GM21576 (cell line): ENCODE measurements at regions not wholly inside any gene's neighbourhood (a gene's known extent, or its start where the extent isn't known, plus 50 kb on each side); places are given as distances from the start of the nearest gene placed in this dataset.

Source experiments
- ATAC-seq: cut with Tn5 transposase; IDR thresholded peaks from one replicate; pipeline ENCODE4 v1.9.1; 2021; ENCODE audit warnings: mild to moderate bottlenecking, moderate library complexity; ENCODE audit not compliant: unreplicated experiment

DNA sequence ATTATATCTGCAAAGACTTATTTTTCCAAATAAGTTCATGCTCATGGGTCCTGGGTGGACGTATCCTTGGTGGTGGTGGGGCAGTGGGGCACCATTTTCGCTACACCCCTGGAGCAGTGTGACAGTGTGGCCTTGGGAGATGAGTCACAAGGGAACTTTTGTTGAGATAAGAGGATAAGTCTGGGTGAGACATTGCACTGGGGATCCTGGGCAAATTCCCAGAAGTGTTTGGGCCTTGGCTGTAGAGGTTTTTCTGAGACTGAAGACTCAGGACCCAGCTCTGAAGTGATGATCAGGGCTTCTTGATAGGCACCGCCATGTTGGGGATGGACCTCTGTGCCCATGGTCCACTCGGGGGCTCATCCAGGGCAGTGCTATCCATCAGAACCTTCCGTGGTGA, 149.4 kb downstream of the MACROH2A1 start:
- no peak for ATAC-seq

GRCh38 chr5:135248801-135249231, 150.2 kb downstream of the MACROH2A1 start:
- ATAC-seq: no peak

DNA sequence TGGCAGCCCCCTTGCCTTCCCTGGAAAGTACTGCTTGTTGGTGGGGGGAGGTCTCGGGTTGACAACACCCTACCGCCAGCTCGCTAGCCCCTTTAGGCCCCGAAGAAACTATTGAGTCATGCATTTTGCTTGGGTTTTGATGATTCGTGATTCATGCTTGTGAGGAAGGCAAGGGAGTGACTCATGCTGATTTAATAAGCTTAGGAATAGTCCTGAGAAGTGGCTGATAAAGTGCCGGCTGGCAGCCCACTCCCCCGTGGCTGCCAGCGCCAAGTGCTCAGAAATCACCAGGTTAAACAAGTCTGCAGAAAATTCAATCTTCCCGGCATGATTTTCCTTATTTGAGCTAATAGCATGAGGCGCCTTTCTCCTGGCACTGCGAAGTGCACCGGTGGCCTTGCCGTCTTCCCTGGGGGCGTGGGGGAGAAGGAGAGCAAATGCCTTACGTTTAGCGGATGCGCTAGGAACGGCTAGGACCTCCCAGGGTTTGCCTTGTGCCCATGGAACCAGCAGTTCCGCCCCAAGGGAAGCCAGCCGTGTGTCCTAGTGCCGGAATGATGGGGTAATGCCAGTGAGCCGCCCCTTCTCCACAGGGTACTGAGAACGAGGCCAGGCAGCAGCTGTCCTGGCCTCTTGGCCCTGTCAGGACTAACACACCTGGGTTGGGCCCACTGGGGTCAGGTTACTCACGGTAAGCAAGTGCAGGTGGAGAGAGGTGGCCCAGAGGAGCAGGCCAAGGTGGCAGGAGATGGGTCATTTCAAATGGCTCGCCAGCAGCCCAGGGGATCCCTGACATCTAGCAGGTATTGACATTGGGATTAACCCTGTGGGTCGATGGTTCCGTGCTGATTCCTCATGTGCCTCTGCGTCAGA, 151.9 kb downstream of the MACROH2A1 start:
- ATAC-seq: no peak

DNA sequence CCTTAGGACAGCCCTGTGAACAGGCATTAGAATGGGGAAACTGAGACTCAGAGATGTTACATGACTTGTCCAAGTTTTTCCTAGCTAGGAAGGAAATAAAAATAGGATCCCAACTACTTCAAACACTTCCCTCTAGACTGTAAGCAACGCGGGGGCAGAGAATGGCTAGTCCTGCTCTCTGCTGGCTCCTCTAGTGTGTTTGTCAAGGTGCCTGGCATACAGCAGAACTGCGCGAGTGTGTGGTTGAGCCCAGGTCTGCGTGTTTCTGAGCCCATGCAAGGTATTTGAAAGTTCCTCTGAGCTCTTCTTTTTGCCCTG, 152.5 kb downstream of the MACROH2A1 start:
- ATAC-seq: no peak

DNA sequence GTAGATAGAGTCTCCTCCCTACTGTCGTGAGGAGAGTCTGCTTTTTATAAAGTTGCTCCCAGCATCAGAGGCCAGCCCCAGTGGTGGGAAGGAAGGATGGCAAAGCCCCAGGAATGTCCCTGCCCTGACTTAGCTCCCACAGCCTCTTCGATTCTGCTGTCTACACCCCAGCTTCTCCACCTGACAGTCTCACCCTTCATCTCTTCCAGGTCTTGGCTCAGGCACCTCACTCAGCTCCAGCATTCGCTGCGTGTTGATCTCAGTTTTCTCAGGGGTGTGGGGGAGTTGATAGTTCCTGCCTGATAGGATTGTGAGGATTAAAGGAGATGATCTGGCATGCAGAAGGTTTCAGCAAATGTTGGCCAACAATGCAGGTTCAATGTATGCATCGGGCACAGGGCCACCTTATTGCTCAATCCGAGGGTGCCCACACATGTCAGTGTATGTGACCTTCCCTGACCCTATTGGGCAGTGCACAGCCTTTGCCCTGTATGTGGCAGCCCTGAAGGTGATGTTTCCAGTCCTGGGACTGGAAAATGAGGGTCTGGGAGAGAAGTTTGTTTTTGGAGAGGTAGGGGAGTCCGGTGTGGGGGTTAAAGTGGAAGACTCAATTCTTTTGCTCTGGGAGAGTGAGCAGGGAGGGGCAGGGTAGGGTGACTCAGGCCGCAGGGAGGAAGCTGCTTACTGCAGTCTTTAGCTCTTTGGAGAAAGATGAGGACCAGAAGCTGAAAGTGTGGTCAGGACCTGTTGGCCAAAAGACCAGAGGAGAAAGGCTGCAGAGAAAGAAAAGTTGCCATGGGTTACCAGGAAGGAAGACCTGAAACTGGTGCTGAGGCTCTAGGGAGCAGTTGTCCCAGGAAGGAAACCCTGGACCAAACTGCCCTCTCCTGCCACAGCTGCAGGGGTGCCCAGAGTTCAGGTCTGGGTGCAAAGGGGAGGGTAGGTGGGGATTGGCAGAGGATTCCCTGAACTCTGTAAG, 153.2 kb downstream of the MACROH2A1 start:
- no peak for ATAC-seq

- no peak for ATAC-seq
Observed at GRCh38 chr5:135244620-135245021, 154.4 kb downstream of the MACROH2A1 start.

DNA sequence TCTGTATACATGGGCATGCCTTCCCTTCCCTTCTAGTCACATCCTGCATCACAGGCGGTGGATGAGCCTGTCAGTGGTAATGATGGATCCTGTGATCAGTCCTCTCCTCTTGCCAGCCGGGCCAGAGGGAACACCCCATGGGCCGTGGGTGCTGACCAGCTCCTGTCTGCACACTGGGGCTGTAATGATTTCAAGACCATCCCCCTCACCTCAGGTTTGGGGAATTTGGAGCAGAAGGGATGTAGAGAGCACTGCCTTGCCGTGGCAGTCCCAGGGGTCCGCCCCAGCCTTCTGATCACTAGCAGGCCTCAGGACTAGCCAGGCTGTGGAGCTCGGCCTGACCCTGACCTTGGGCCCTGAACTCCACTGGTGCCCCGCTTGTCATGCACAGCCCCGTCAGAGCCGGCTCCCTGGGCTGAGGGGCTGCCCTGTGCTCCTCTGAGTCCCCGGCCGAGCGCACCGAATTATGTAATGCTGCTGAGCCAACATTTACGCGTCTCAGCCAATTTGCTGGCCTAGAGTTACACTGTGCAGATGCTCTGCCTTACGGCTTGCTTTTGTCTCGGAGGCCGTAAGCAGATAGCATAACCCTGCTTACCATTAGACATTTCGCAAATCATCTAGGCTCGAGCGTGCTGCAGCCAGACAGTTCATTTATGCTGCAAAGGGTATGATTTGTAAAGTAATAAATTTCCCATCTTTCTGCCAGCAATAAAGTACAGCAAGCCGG, 155.3 kb downstream of the MACROH2A1 start:
- ATAC-seq: no peak

GRCh38 chr5:135242866-135243555, 156.0 kb downstream of the MACROH2A1 start:
- ATAC-seq: no peak

DNA sequence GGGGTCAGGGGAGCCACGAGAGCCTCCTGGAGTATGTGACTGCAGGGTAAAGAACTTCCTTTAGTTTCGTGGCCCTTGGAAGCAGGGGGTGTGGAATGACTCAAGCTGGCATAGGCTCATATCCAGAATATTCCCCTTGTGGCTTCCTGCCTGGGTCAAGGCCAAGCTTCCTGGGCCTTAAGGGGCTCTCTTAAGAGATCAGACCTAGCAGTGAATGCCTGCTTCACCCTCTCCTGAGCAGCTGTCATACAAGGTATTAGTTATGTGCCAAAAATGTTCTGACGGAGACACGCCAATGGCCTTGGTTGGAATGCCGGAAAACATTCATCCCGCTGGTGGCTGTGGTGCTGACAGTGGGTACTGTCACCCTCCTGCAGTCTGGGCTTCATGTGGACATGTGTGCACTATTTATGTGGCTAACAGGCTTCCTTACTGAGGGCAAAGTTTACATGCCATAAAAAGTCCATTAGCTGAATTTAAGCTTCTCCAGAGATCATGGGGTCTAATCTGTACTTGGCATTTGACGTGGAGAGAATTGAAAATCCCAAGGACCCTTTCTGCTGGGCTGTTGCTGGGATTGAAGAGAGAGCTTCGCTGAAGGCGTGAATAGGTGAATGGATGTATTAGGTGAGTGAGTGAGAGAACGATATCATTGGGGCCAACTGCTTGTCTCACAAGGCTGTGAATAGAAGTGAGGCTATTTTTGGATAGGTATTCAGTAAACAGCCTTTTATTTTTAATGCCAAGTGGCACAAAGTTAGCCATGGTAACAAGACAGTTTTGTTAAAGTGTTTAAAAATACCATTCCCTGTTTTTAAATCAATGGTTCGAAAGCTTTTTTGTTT, 156.8 kb downstream of the MACROH2A1 start:
- no peak for ATAC-seq

- no peak for ATAC-seq
Observed at GRCh38 chr5:135241536-135241935, 157.5 kb downstream of the MACROH2A1 start.

GRCh38 chr5:135240781-135241360, 158.2 kb downstream of the MACROH2A1 start:
- ATAC-seq: no peak

GRCh38 chr5:135240283-135240633, 158.8 kb downstream of the MACROH2A1 start:
- ATAC-seq: no peak

DNA sequence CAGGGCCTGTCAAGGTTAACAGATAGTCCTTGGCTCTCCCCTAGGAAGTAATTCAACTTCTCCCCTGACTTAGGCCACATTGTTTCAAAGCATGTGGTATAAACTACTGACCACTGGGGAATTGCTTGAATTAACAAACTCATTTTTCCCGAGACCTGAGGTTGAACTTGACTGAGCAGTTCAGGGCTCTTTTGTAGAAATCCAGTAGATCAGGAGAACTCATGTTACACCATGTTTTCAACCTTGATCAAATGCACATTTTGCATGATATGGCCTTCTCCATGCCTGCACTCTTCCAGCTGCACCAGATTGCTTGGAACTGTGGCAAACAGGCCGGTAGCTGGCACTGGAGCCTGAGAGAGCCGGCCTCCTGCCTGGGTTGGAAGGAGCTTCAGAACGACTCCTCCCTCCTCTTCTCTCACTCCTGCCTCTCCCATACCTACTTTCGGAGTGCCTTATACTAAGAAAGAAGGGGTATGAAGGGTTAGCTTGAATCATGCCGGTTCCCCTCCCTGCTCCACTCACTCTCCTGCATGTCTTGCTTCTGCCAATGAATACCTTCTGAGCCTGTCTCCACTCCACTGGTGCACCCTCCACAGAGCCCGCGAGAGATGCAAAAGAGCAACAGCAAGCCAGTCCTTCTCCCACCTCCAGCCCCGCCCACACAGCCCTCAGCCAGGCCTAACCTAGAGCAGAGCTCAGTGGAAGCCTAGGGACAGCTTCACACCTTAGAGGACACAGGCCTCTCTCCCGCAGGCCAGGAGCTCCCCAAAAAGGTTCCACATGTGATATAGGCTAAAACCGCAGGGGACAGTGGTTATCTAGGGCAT, 159.4 kb downstream of the MACROH2A1 start:
- ATAC-seq: no peak

DNA sequence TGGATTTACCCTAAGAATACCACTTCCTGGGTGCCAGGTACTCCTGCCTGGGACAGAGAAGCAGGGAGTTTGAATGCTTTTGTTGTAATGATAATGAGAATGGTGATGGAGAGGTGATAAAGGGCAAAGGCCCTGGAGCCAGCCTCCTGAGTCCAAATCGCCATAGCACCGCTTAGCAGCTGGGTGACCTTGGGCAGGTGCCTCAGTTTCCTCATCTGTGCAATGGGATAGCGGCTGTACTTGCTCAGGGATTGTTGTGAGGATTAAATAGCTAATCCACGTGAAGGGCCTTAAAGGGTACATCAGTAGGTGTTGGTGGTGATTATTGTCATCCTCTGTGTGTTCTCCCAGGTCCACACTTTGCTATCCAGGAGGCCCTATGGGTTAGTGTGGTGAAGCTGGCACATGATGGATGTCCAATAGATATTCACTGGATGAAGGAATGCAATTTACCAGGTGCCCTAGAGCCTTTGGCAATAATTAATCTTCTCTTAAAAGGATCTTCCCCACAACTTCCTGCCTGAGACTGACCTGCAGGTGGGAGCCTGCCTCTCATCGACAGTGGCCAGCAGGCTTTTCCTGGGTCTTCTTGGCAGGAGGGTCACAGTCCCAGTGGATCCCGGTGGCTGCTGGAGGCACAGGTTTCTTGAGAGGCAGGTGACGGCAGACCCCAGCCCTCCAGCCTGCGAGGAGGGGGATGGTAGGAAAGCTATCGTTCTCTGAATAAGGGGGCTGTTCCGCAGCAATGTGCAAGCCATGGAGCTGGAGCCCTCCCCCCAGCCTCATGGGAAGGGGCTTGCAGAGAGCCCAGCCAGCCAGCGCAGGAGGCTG, 160.2 kb downstream of the MACROH2A1 start:
- no peak for ATAC-seq

- no peak for ATAC-seq
Observed at GRCh38 chr5:135237748-135238103, 161.3 kb downstream of the MACROH2A1 start.

DNA sequence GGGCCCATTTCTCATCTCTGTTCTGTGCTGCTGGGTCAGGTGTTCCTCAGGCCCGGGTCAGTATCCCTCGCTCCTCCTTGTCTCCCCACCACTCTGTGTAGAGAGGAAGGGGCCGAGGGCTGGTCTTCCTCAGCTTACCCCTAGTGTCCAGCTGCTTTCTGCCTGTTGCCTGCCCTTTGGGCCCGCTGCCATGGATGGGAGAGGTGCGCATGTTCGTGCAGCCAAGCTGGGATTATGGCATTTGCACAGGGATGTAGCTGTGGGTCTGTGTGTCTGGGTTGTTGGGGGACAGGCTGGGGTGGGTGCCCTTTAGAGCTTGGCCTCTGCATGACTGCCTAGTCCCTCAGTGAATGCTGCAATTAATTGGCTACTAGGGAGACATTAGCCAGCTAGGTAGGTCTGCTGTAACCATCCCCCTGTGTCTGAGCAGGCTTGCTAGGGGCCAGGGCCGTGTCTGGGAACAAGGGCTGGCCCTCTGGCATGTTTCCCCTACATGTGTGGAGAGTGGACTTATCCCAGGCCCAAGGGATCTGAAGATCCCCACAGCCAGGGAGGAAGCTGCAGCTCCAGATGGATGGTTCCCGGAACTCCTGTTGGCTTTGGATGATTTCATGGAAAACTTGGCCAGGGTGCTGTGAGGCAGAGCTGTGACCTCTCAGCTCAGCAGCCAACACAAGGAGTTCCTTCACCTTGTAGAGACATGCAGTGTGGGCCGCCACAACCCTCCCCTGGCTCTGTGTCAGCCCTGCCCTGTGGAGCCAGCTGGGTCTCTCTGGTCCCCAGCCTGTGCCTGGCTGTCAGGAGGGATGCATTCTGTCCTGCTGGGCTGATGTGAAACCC, 161.9 kb downstream of the MACROH2A1 start:
- no peak for ATAC-seq
